Naive thymus-derived CD4-positive, alpha-beta T cell (primary cell): ENCODE measurements at regions not wholly inside any gene's neighbourhood (a gene's known extent, or its start where the extent isn't known, plus 50 kb on each side); places are given as distances from the start of the nearest gene placed in this dataset.

Experiments used
- ATAC-seq: fragments of 150-1000 bp; cut with Tn5 transposase; 2 replicates; pipeline ENCODE4 v1.10.0; 2021; ENCODE audit warnings: mild to moderate bottlenecking, moderate library complexity
- CTCF ChIA-PET: fragments of 350-600 bp; sonication (Branson Sonifier 250); formaldehyde crosslinking; loops from one replicate; lab custom pipeline; 2021; ENCODE audit warnings: antibody characterized with exemption; lab: Charles Lee
- POLR2A ChIA-PET: fragments of 350-600 bp; sonication (Branson Sonifier 250); formaldehyde crosslinking; loops from one replicate; lab custom pipeline; 2021; ENCODE audit warnings: antibody characterized with exemption, inconsistent platforms; lab: Charles Lee
- DNase-seq, 9 donors: peaks; one replicate each; pipeline versions ENCODE4 v3.0.0 to v3.0.0-alpha.2; 2020 to 2022; ENCODE audit warnings: mixed read lengths in 1 of 9
- H3K27ac ChIP-seq: one replicate; pipeline ENCODE4 v1.7.0; 2013; ENCODE audit warnings: mild to moderate bottlenecking, low read depth, low read length, moderate library complexity
- H3K27me3 ChIP-seq, 2 donors: one replicate each; pipeline ENCODE4 v1.7.0; 2013; ENCODE audit warnings: low read length in 2 of 2, mild to moderate bottlenecking in 2 of 2, moderate library complexity in 2 of 2; ENCODE audit not compliant: control insufficient read depth in 2 of 2, insufficient read depth in 2 of 2
- H3K36me3 ChIP-seq, 3 experiments: 1 replicate in 2 of 3; 2 replicates in 1 of 3; pipeline ENCODE4 v1.7.0; 2013; ENCODE audit warnings: low read length in 3 of 3, mild to moderate bottlenecking in 3 of 3, moderate library complexity in 1 of 3; ENCODE audit not compliant: insufficient read depth in 3 of 3, control insufficient read depth in 2 of 3
- H3K4me1 ChIP-seq, 2 donors: one replicate each; pipeline ENCODE4 v1.7.0; 2013; ENCODE audit warnings: low read length in 2 of 2, mild to moderate bottlenecking in 2 of 2, moderate library complexity in 1 of 2; ENCODE audit not compliant: control insufficient read depth in 2 of 2, insufficient read depth in 2 of 2
- H3K4me3 ChIP-seq: 2 replicates; pipeline ENCODE4 v1.7.0; 2013; ENCODE audit warnings: mild to moderate bottlenecking, low read length
- H3K9me3 ChIP-seq, 3 experiments: 1 replicate in 2 of 3; 2 replicates in 1 of 3; pipeline ENCODE4 v1.7.0; 2013; ENCODE audit warnings: low read length in 3 of 3; ENCODE audit not compliant: control insufficient read depth in 2 of 3
- H3K27ac Mint-ChIP-seq, 9 donors: one replicate each; pipeline ENCODE4 v1.8.0; 2020 to 2022; ENCODE audit warnings: mixed read lengths in 9 of 9, mild to moderate bottlenecking in 8 of 9, moderate library complexity in 5 of 9, inconsistent platforms in 2 of 9
- H3K27me3 Mint-ChIP-seq, 5 donors: one replicate each; pipeline ENCODE4 v1.8.0; 2021 to 2022; ENCODE audit warnings: mixed read lengths in 5 of 5, mild to moderate bottlenecking in 1 of 5
- H3K36me3 Mint-ChIP-seq, 5 donors: one replicate each; pipeline ENCODE4 v1.8.0; 2020 to 2022; ENCODE audit warnings: mixed read lengths in 5 of 5, mild to moderate bottlenecking in 3 of 5, inconsistent platforms in 1 of 5
- H3K4me1 Mint-ChIP-seq, 7 donors: one replicate each; pipeline ENCODE4 v1.8.0; 2020 to 2022; ENCODE audit warnings: mixed read lengths in 7 of 7, mild to moderate bottlenecking in 3 of 7, inconsistent platforms in 1 of 7
- H3K4me3 Mint-ChIP-seq, 10 donors: one replicate each; pipeline ENCODE4 v1.8.0; 2020 to 2022; ENCODE audit warnings: mild to moderate bottlenecking in 10 of 10, mixed read lengths in 10 of 10, moderate library complexity in 6 of 10, inconsistent platforms in 2 of 10
- H3K9me3 Mint-ChIP-seq, 11 donors: one replicate each; pipeline ENCODE4 v1.8.0; 2020 to 2022; ENCODE audit warnings: mixed read lengths in 11 of 11, mild to moderate bottlenecking in 4 of 11, inconsistent platforms in 1 of 11, moderate library complexity in 1 of 11
- intact Hi-C, 2 donors: fragments of 100-400 bp; cut with micrococcal nuclease; formaldehyde crosslinking; loops; one replicate each; pipeline ENCODE4 v1.15.1; 2023

GRCh38 chrX:94901849-94902248 is 1227.8 kb downstream of the FAM133A start:
- Histone ChIP-seq H3K4me3 (no peak overlapping the region), H3K9me3 (no peaks in the 10 kb centered on the region), H3K4me1 (no peaks in the 10 kb centered on the region), H3K27ac (no peak overlapping the region), H3K27me3 (no peaks in the 10 kb centered on the region), H3K36me3 (no peaks in the 10 kb centered on the region)
- H3K9me3 Mint-ChIP-seq, result peaks cover 0 to 7% (median 2%) of the 10 kb centered on the region in 11 donors
- no peak overlapping the region for H3K27ac Mint-ChIP-seq
- CTCF ChIA-PET, result no interaction called here
- H3K27me3 Mint-ChIP-seq, result no peaks in the 10 kb centered on the region
- H3K4me1 Mint-ChIP-seq, result no peaks in the 10 kb centered on the region
- H3K36me3 Mint-ChIP-seq, result no peaks in the 10 kb centered on the region
- no peak overlapping the region for H3K4me3 Mint-ChIP-seq
- DNase-seq (no peak), ATAC-seq (no peak)
- intact Hi-C loops, result no loop called here
- POLR2A ChIA-PET, result no interaction called here

GRCh38 chrX:94908171-94908570 is 1234.2 kb downstream of the FAM133A start:
- Histone ChIP-seq H3K27ac (no peak overlapping the region), H3K9me3 (no peaks in the 10 kb centered on the region), H3K36me3 (no peaks in the 10 kb centered on the region), H3K4me1 (no peaks in the 10 kb centered on the region), H3K27me3 (no peaks in the 10 kb centered on the region), H3K4me3 (no peak overlapping the region)
- ChIA-PET CTCF (no interaction called here), POLR2A (no interaction called here)
- no peaks in the 10 kb centered on the region for H3K36me3 Mint-ChIP-seq
- H3K27me3 Mint-ChIP-seq, result no peaks in the 10 kb centered on the region
- no peak overlapping the region for H3K4me3 Mint-ChIP-seq
- ATAC-seq, result no peak
- intact Hi-C loops, result no loop called here
- DNase-seq, result no peak
- H3K4me1 Mint-ChIP-seq, result no peaks in the 10 kb centered on the region
- peaks cover 0 to 4% (median 0%) of the 10 kb centered on the region in 11 donors for H3K9me3 Mint-ChIP-seq
- H3K27ac Mint-ChIP-seq, result no peak overlapping the region

DNA sequence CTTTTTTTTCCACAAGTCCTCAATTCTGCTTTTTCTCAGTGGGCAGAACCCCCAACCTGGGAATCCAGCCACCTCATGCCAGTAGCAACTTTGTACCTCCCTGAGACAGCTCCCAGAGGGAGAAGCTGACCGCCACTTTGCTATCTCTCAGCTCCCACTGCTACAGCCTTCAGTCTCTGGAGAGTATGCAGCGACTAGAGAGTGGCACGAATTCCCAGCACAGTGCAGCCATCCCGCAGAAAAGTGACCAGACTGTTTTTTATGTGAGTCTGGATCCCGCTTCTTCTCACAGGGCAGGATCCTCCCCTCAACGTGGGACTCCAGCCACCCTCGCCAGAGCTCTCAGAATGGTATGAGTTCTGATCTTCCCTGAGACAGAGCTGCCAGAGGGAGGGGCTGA is 1234.6 kb downstream of the FAM133A start:
- H3K27ac Mint-ChIP-seq, result no peak overlapping the region
- H3K4me3 Mint-ChIP-seq, result no peak overlapping the region
- Histone ChIP-seq H3K9me3 (no peaks in the 10 kb centered on the region), H3K4me1 (no peaks in the 10 kb centered on the region), H3K36me3 (no peaks in the 10 kb centered on the region), H3K27ac (no peak overlapping the region), H3K4me3 (no peak overlapping the region), H3K27me3 (no peaks in the 10 kb centered on the region)
- DNase-seq (no peak), ATAC-seq (no peak)
- peaks cover 0 to 4% (median 0%) of the 10 kb centered on the region in 11 donors for H3K9me3 Mint-ChIP-seq
- H3K4me1 Mint-ChIP-seq, result no peaks in the 10 kb centered on the region
- ChIA-PET CTCF (no interaction called here), POLR2A (no interaction called here)
- H3K27me3 Mint-ChIP-seq, result no peaks in the 10 kb centered on the region
- intact Hi-C loops, result no loop called here
- no peaks in the 10 kb centered on the region for H3K36me3 Mint-ChIP-seq

DNA sequence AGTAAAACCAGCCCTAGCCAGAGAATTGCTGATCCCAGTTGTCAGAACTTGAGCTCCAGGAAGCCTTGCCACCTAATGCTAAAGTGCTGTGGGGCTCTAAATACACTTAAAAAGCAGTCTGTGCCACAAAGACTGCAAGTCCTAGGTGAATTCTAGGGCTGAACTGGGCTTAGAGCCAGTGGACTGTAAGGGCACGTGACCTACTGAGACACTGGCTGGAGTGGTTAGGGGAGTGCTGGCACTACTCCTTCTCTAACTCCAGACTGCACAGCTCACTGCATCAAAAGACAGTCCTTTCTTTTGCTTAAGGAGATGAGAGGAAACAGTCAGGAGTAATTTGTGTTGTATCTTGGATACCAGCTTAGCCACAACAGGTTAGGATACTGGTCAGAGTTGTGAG is 1240.2 kb downstream of the FAM133A start:
- Mint-ChIP-seq H3K36me3 (no peaks in the 10 kb centered on the region), H3K4me1 (no peaks in the 10 kb centered on the region), H3K27ac (no peak overlapping the region), H3K27me3 (no peaks in the 10 kb centered on the region), H3K4me3 (no peak overlapping the region), H3K9me3 (peaks cover 0 to 4% (median 0%) of the 10 kb centered on the region in 11 donors)
- H3K36me3 ChIP-seq, result no peaks in the 10 kb centered on the region
- ChIA-PET CTCF (no interaction called here), POLR2A (no interaction called here)
- no peaks in the 10 kb centered on the region for H3K9me3 ChIP-seq
- no peak overlapping the region for H3K27ac ChIP-seq
- ATAC-seq (no peak), DNase-seq (no peak)
- no peak overlapping the region for H3K4me3 ChIP-seq
- H3K4me1 ChIP-seq, result no peaks in the 10 kb centered on the region
- no peaks in the 10 kb centered on the region for H3K27me3 ChIP-seq
- intact Hi-C loops, result no loop called here

GRCh38 chrX:94932278-94932965 is 1258.4 kb downstream of the FAM133A start:
- Histone ChIP-seq H3K4me1 (no peaks in the 10 kb centered on the region), H3K36me3 (no peaks in the 10 kb centered on the region), H3K27ac (no peak overlapping the region), H3K9me3 (no peaks in the 10 kb centered on the region), H3K27me3 (no peaks in the 10 kb centered on the region), H3K4me3 (no peak overlapping the region)
- POLR2A ChIA-PET, result no interaction called here
- ATAC-seq (no peak), DNase-seq (no peak)
- H3K4me1 Mint-ChIP-seq, result no peaks in the 10 kb centered on the region
- peaks cover 0 to 6% (median 0%) of the 10 kb centered on the region in 11 donors for H3K9me3 Mint-ChIP-seq
- CTCF ChIA-PET, result no interaction called here
- no peaks in the 10 kb centered on the region for H3K36me3 Mint-ChIP-seq
- intact Hi-C loops, result no loop called here
- H3K4me3 Mint-ChIP-seq, result no peak overlapping the region
- no peak overlapping the region for H3K27ac Mint-ChIP-seq
- H3K27me3 Mint-ChIP-seq, result no peaks in the 10 kb centered on the region

GRCh38 chrX:94936722-94937121 is 1262.7 kb downstream of the FAM133A start:
- ChIA-PET POLR2A (no interaction called here), CTCF (no interaction called here)
- Histone ChIP-seq H3K4me1 (no peaks in the 10 kb centered on the region), H3K27ac (no peak overlapping the region), H3K27me3 (no peaks in the 10 kb centered on the region), H3K4me3 (no peak overlapping the region), H3K36me3 (no peaks in the 10 kb centered on the region), H3K9me3 (no peaks in the 10 kb centered on the region)
- no peaks in the 10 kb centered on the region for H3K27me3 Mint-ChIP-seq
- peaks cover 0 to 6% (median 0%) of the 10 kb centered on the region in 11 donors for H3K9me3 Mint-ChIP-seq
- H3K36me3 Mint-ChIP-seq, result no peaks in the 10 kb centered on the region
- H3K27ac Mint-ChIP-seq, result no peak overlapping the region
- DNase-seq (no peak), ATAC-seq (no peak)
- no peak overlapping the region for H3K4me3 Mint-ChIP-seq
- intact Hi-C loops, result no loop called here
- no peaks in the 10 kb centered on the region for H3K4me1 Mint-ChIP-seq

DNA sequence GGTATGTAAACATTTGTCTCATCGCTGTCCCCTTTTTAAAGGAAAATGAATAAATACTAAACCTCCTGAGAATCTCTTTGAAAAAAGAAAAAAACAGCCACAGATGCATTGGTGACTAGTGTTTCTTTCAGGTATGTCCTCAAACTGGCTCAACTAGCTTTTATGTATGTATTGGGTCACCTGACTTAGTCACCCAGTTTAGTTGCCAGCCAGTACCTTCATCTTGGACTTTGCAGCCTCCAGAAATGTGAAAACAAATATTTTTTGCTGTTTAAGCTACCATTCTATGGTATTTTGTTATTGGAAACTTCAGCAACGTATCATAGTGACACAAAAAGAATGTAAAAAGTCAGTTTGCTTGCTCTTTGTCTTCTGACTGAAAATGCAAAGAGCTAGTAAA is 1263.5 kb downstream of the FAM133A start:
- ATAC-seq, result no peak
- no peaks in the 10 kb centered on the region for H3K36me3 Mint-ChIP-seq
- H3K27me3 ChIP-seq, result no peaks in the 10 kb centered on the region
- H3K27me3 Mint-ChIP-seq, result no peaks in the 10 kb centered on the region
- POLR2A ChIA-PET, result no interaction called here
- H3K27ac ChIP-seq, result no peak overlapping the region
- no peak for DNase-seq
- H3K4me1 ChIP-seq, result no peaks in the 10 kb centered on the region
- no peak overlapping the region for H3K4me3 Mint-ChIP-seq
- H3K9me3 Mint-ChIP-seq, result peaks cover 0 to 6% (median 3%) of the 10 kb centered on the region in 11 donors
- H3K4me1 Mint-ChIP-seq, result no peaks in the 10 kb centered on the region
- H3K9me3 ChIP-seq, result no peaks in the 10 kb centered on the region
- H3K27ac Mint-ChIP-seq, result no peak overlapping the region
- H3K4me3 ChIP-seq, result no peak overlapping the region
- intact Hi-C loops, result no loop called here
- no peaks in the 10 kb centered on the region for H3K36me3 ChIP-seq
- CTCF ChIA-PET, result no interaction called here
